ENCODE measurements at regions not wholly inside any gene's neighbourhood (a gene's known extent, or its start where the extent isn't known, plus 50 kb on each side); places are given as distances from the start of the nearest gene placed in this dataset.

- H3K9me3 ChIP-seq (ENCODE audit: control insufficient read depth, low read depth, low read length): no peaks in the 10 kb centered on the region
- H3K9ac ChIP-seq (ENCODE audit: control insufficient read depth, extremely low read depth, insufficient read depth, low read length): no peak overlapping the region
- no peak overlapping the region for H3K4me3 ChIP-seq (ENCODE audit: control insufficient read depth in 2 of 3, extremely low read depth in 1 of 3, insufficient read depth in 2 of 3, low read depth in 1 of 3, low read length in 3 of 3)
- H3K4me2 ChIP-seq (ENCODE audit: control insufficient read depth, extremely low read depth, insufficient read depth, low read depth, low read length): no peak overlapping the region
- no peaks in the 10 kb centered on the region for H4K20me1 ChIP-seq (ENCODE audit: control insufficient read depth, extremely low read depth, insufficient read depth, low read length)
- no peaks in the 10 kb centered on the region for H3K9me1 ChIP-seq (ENCODE audit: control insufficient read depth, extremely low read depth, insufficient read depth, low read length)
- H3K27me3 ChIP-seq (ENCODE audit: control insufficient read depth, extremely low read depth, insufficient read depth, low read length): no peaks in the 10 kb centered on the region
- peak; percentile 13 for FAIRE-seq
- H3K27ac ChIP-seq (ENCODE audit: control insufficient read depth, insufficient read depth, low read length): no peak overlapping the region
- DNase-seq (ENCODE audit: low read depth, low spot score): no peak
- TF ChIP-seq EZH2 (IDR thresholded peaks at IDR 0.05; ENCODE audit: low read length): no peak
- TF ChIP-seq, protein P1, sequence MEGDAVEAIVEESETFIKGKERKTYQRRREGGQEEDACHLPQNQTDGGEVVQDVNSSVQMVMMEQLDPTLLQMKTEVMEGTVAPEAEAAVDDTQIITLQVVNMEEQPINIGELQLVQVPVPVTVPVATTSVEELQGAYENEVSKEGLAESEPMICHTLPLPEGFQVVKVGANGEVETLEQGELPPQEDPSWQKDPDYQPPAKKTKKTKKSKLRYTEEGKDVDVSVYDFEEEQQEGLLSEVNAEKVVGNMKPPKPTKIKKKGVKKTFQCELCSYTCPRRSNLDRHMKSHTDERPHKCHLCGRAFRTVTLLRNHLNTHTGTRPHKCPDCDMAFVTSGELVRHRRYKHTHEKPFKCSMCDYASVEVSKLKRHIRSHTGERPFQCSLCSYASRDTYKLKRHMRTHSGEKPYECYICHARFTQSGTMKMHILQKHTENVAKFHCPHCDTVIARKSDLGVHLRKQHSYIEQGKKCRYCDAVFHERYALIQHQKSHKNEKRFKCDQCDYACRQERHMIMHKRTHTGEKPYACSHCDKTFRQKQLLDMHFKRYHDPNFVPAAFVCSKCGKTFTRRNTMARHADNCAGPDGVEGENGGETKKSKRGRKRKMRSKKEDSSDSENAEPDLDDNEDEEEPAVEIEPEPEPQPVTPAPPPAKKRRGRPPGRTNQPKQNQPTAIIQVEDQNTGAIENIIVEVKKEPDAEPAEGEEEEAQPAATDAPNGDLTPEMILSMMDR (optimal IDR thresholded peaks at IDR 0.05 in 1 of 3, IDR thresholded peaks at IDR 0.05 in 1 of 3, conservative IDR thresholded peaks at IDR 0.05 in 1 of 3; ENCODE audit: extremely low read depth in 1 of 3, insufficient read depth in 2 of 3, low read length in 3 of 3): no peak
- H3K79me2 ChIP-seq (ENCODE audit: control insufficient read depth, insufficient read depth, low read length): no peaks in the 10 kb centered on the region
- H2AFZ ChIP-seq (ENCODE audit: control insufficient read depth, low read length): no peak overlapping the region
- no peaks in the 10 kb centered on the region for H3K36me3 ChIP-seq (ENCODE audit: control insufficient read depth in 2 of 2, extremely low read depth in 1 of 2, insufficient read depth in 2 of 2, low read length in 2 of 2)
- peaks cover 46% of the 10 kb centered on the region for H3K4me1 ChIP-seq (ENCODE audit: control insufficient read depth, extremely low read depth, insufficient read depth, low read length)
- dilution Hi-C loops (cut with MboI; ENCODE audit: extremely low pct_ligation_motif_present, low sequenced_read_pairs): no loop called here
Observed at GRCh38 chr2:234166531-234166930, 116.0 kb downstream of the SPP2 start.

DNA sequence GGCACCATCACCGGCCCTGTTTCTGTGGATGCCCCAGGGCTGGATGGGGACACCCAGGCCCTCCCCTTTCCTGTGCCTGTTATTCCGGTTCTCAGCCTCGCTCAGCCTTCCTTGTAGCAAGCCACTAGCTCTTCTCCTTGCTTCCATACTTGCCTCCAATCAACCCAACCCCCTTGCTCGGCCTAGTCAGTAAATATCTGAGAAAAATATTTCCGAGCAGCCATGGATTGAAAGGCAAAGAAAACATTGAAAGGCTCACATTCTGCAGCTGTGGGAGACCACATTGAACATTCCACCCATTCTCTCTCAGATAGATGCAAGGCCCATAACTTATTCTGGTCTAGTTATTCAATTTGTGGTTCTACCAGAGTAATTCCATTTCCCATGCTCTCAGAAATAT, 114.9 kb downstream of the SPP2 start:
- Histone ChIP-seq H3K4me1 (ENCODE audit: control insufficient read depth, extremely low read depth, insufficient read depth, low read length) (peaks cover 46% of the 10 kb centered on the region), H3K9me3 (ENCODE audit: control insufficient read depth, low read depth, low read length) (no peaks in the 10 kb centered on the region), H3K9me1 (ENCODE audit: control insufficient read depth, extremely low read depth, insufficient read depth, low read length) (no peaks in the 10 kb centered on the region), H3K36me3 (ENCODE audit: control insufficient read depth in 2 of 2, extremely low read depth in 1 of 2, insufficient read depth in 2 of 2, low read length in 2 of 2) (no peaks in the 10 kb centered on the region), H2AFZ (ENCODE audit: control insufficient read depth, low read length) (no peak overlapping the region), H3K4me2 (ENCODE audit: control insufficient read depth, extremely low read depth, insufficient read depth, low read depth, low read length) (no peak overlapping the region), H3K27me3 (ENCODE audit: control insufficient read depth, extremely low read depth, insufficient read depth, low read length) (no peaks in the 10 kb centered on the region), H3K9ac (ENCODE audit: control insufficient read depth, extremely low read depth, insufficient read depth, low read length) (no peak overlapping the region), H3K79me2 (ENCODE audit: control insufficient read depth, insufficient read depth, low read length) (no peaks in the 10 kb centered on the region), H3K27ac (ENCODE audit: control insufficient read depth, insufficient read depth, low read length) (no peak overlapping the region), H4K20me1 (ENCODE audit: control insufficient read depth, extremely low read depth, insufficient read depth, low read length) (no peaks in the 10 kb centered on the region), H3K4me3 (ENCODE audit: control insufficient read depth in 2 of 3, extremely low read depth in 1 of 3, insufficient read depth in 2 of 3, low read depth in 1 of 3, low read length in 3 of 3) (no peak overlapping the region)
- DNase-seq (ENCODE audit: low read depth, low spot score) (no peak), FAIRE-seq (no peak)
- TF ChIP-seq, protein P1 (optimal IDR thresholded peaks at IDR 0.05 in 1 of 3, IDR thresholded peaks at IDR 0.05 in 1 of 3, conservative IDR thresholded peaks at IDR 0.05 in 1 of 3; ENCODE audit: extremely low read depth in 1 of 3, insufficient read depth in 2 of 3, low read length in 3 of 3): no peak
- TF ChIP-seq EZH2 (IDR thresholded peaks at IDR 0.05; ENCODE audit: low read length): no peak
- dilution Hi-C loops (cut with MboI; ENCODE audit: extremely low pct_ligation_motif_present, low sequenced_read_pairs): no loop called here

Data from keratinocyte (primary cell).